Lower leg skin (tissue), 3 donors: ENCODE measurements at regions not wholly inside any gene's neighbourhood (a gene's known extent, or its start where the extent isn't known, plus 50 kb on each side); places are given as distances from the start of the nearest gene placed in this dataset.

Experiments
- POLR2A ChIP-seq, 2 donors: fragments of 450-650 bp; IDR thresholded peaks; one replicate each; pipeline ENCODE4 v1.6.1; 2016 to 2017; ENCODE audit warnings: antibody characterized with exemption in 2 of 2, mild to moderate bottlenecking in 1 of 2, moderate library complexity in 1 of 2
- TF ChIP-seq, protein P1 (sequence below), 3 donors: fragments of 450-650 bp; IDR thresholded peaks; one replicate each; pipeline ENCODE4 v1.5.1; 2016; ENCODE audit warnings: antibody characterized with exemption in 3 of 3, mild to moderate bottlenecking in 3 of 3, moderate library complexity in 2 of 3

DNA sequence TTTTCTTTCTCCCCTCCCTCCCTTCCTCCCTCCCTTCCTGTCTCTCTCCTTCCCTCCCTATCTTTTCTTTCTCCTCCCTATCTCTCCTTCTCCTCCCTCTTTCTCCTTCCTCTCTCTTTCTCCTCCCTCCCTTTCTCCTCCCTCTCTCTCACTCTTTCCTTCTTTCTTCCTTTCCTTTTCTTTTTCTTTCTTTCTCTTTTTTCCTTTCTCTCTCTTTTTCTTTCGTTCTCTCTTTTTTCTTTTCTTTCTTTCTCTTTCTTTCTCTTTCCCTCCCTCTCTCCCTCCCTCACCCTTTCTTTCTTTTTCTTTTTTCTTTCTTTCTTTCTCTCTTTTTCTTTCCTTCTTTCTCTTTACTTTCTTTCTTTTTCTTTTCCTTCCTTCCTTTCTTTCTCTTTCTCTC lies 169.7 kb upstream of the LINC00305 start:
- TF ChIP-seq, protein P1, sequence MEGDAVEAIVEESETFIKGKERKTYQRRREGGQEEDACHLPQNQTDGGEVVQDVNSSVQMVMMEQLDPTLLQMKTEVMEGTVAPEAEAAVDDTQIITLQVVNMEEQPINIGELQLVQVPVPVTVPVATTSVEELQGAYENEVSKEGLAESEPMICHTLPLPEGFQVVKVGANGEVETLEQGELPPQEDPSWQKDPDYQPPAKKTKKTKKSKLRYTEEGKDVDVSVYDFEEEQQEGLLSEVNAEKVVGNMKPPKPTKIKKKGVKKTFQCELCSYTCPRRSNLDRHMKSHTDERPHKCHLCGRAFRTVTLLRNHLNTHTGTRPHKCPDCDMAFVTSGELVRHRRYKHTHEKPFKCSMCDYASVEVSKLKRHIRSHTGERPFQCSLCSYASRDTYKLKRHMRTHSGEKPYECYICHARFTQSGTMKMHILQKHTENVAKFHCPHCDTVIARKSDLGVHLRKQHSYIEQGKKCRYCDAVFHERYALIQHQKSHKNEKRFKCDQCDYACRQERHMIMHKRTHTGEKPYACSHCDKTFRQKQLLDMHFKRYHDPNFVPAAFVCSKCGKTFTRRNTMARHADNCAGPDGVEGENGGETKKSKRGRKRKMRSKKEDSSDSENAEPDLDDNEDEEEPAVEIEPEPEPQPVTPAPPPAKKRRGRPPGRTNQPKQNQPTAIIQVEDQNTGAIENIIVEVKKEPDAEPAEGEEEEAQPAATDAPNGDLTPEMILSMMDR (IDR thresholded peaks at IDR 0.05), result no peak
- TF ChIP-seq POLR2A (IDR thresholded peaks at IDR 0.05), result no peak
